ENCODE measurements at regions not wholly inside any gene's neighbourhood (a gene's known extent, or its start where the extent isn't known, plus 50 kb on each side); places are given as distances from the start of the nearest gene placed in this dataset.
"Not testable (repeated sequence)": the region's sequence is repeated elsewhere in the genome, so short reads cannot be mapped to it uniquely, and the experiment has no call there.

DNA sequence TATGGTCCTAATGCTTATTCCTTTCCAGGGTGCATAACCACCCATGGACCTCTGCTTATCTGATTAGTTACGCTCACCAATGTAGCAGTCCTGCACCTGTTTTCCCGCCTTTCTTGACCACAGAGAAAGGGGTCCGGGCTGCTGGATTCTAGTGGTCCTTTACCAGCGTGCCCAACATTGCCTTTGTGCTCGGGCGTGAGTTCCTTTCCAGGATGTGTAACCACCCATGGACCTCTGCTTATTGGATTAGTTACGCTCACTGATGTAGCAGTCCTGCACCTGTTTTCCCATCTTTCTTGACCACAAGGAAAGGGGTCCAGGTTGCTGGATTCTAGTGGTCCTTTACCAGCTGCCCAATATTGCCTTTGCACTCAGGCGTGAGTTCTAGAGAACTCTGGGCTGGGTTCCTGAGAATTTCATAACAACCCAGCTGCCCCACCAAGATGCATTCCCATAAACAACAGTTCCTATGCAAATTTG is 267.6 kb upstream of the PODXL start:
- H3K9me3 ChIP-seq (replicated peaks; ENCODE audit: control insufficient read depth, insufficient read depth, low read depth, low read length); H3K27ac ChIP-seq (ENCODE audit: extremely low read depth, low read depth, low read length); ATAC-seq; H3K4me2 ChIP-seq (ENCODE audit: insufficient read depth, low read length); POLR2A ChIA-PET; H3K4me3 ChIP-seq; H3K36me3 ChIP-seq (ENCODE audit: control insufficient read depth, insufficient read depth, low read length); DNase-seq (ENCODE audit: extremely low read depth in 1 of 4, low spot score in 3 of 4); CTCF ChIA-PET (ENCODE audit: low intra/inter-chr PET ratio); H3K79me2 ChIP-seq (ENCODE audit: control insufficient read depth, insufficient read depth, low read length); FAIRE-seq; H4K20me1 ChIP-seq (replicated peaks; ENCODE audit: control insufficient read depth, insufficient read depth, low read length); in situ Hi-C loops (cut with MboI); H3K9me1 ChIP-seq (ENCODE audit: control insufficient read depth, insufficient read depth, low read length); H2AFZ ChIP-seq (ENCODE audit: low read depth, low read length); H3K4me1 ChIP-seq (replicated peaks in 1 of 2; ENCODE audit: control insufficient read depth in 2 of 2, insufficient read depth in 2 of 2, low read length in 2 of 2); BruUV-seq (replicated peaks); H3K9ac ChIP-seq (ENCODE audit: insufficient read depth in 1 of 2, low read depth in 2 of 2, low read length in 2 of 2); intact Hi-C loops (cut with micrococcal nuclease): not testable (repeated sequence)
- 7% methylated on average over 8 of the region's 8 CpGs for WGBS (ENCODE audit: insufficient coverage, low coverage, missing lambda C conversion rate)
- H3K27me3 ChIP-seq (ENCODE audit: control insufficient read depth in 2 of 2, insufficient read depth in 2 of 2, low read length in 2 of 2), result peaks cover 2 to 19% of the 10 kb centered on the region in 2 experiments; a peak in 2 of 5 replicates

GRCh38 chr7:131819891-131820290 is 263.5 kb upstream of the PODXL start:
- Histone ChIP-seq H3K4me3 (no peak overlapping the region), H3K9me1 (ENCODE audit: control insufficient read depth, insufficient read depth, low read length) (no peaks in the 10 kb centered on the region), H3K4me2 (ENCODE audit: insufficient read depth, low read length) (no peak overlapping the region), H2AFZ (ENCODE audit: low read depth, low read length) (no peak overlapping the region), H4K20me1 (replicated peaks; ENCODE audit: control insufficient read depth, insufficient read depth, low read length) (no peaks in the 10 kb centered on the region; the same call in 1 of the 2 replicates), H3K9me3 (replicated peaks; ENCODE audit: control insufficient read depth, insufficient read depth, low read depth, low read length) (no peaks in the 10 kb centered on the region), H3K27me3 (ENCODE audit: control insufficient read depth in 2 of 2, insufficient read depth in 2 of 2, low read length in 2 of 2) (peaks cover 4 to 28% of the 10 kb centered on the region in 2 experiments; a peak in 3 of 5 replicates), H3K36me3 (ENCODE audit: control insufficient read depth, insufficient read depth, low read length) (no peaks in the 10 kb centered on the region), H3K79me2 (ENCODE audit: control insufficient read depth, insufficient read depth, low read length) (no peaks in the 10 kb centered on the region), H3K9ac (ENCODE audit: insufficient read depth in 1 of 2, low read depth in 2 of 2, low read length in 2 of 2) (no peak overlapping the region), H3K27ac (ENCODE audit: extremely low read depth, low read depth, low read length) (no peak overlapping the region), H3K4me1 (replicated peaks in 1 of 2; ENCODE audit: control insufficient read depth in 2 of 2, insufficient read depth in 2 of 2, low read length in 2 of 2) (no peaks in the 10 kb centered on the region)
- no peak for FAIRE-seq
- intact Hi-C loops (cut with micrococcal nuclease), result no loop called here
- no TSS peak for BruUV-seq (replicated peaks)
- ChIA-PET POLR2A (interaction anchor here (0.7 to 1.4 kb wide), 4 partner anchors 14 to 1028 kb away, joined by 3 read pairs; no protein-coding TSS in a partner anchor), CTCF (ENCODE audit: low intra/inter-chr PET ratio) (no interaction called here)
- WGBS (ENCODE audit: insufficient coverage, low coverage, missing lambda C conversion rate), result 2% methylated on average over 4 of the region's 4 CpGs
- no peak for DNase-seq (ENCODE audit: extremely low read depth in 1 of 4, low spot score in 3 of 4)
- in situ Hi-C loops (cut with MboI), result no loop called here
- no peak for ATAC-seq
- TF ChIP-seq HNRNPUL1 (IDR thresholded peaks at IDR 0.05; ENCODE audit: low read length), result no peak
- TF ChIP-seq, protein P1, sequence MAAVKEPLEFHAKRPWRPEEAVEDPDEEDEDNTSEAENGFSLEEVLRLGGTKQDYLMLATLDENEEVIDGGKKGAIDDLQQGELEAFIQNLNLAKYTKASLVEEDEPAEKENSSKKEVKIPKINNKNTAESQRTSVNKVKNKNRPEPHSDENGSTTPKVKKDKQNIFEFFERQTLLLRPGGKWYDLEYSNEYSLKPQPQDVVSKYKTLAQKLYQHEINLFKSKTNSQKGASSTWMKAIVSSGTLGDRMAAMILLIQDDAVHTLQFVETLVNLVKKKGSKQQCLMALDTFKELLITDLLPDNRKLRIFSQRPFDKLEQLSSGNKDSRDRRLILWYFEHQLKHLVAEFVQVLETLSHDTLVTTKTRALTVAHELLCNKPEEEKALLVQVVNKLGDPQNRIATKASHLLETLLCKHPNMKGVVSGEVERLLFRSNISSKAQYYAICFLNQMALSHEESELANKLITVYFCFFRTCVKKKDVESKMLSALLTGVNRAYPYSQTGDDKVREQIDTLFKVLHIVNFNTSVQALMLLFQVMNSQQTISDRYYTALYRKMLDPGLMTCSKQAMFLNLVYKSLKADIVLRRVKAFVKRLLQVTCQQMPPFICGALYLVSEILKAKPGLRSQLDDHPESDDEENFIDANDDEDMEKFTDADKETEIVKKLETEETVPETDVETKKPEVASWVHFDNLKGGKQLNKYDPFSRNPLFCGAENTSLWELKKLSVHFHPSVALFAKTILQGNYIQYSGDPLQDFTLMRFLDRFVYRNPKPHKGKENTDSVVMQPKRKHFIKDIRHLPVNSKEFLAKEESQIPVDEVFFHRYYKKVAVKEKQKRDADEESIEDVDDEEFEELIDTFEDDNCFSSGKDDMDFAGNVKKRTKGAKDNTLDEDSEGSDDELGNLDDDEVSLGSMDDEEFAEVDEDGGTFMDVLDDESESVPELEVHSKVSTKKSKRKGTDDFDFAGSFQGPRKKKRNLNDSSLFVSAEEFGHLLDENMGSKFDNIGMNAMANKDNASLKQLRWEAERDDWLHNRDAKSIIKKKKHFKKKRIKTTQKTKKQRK (IDR thresholded peaks at IDR 0.05; ENCODE audit: borderline replicate concordance, low read depth, low read length), result no peak
- TF ChIP-seq, protein P2, sequence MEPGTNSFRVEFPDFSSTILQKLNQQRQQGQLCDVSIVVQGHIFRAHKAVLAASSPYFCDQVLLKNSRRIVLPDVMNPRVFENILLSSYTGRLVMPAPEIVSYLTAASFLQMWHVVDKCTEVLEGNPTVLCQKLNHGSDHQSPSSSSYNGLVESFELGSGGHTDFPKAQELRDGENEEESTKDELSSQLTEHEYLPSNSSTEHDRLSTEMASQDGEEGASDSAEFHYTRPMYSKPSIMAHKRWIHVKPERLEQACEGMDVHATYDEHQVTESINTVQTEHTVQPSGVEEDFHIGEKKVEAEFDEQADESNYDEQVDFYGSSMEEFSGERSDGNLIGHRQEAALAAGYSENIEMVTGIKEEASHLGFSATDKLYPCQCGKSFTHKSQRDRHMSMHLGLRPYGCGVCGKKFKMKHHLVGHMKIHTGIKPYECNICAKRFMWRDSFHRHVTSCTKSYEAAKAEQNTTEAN (CRISPR knock-in tag; IDR thresholded peaks at IDR 0.05), result no peak
- TF ChIP-seq, protein P3, sequence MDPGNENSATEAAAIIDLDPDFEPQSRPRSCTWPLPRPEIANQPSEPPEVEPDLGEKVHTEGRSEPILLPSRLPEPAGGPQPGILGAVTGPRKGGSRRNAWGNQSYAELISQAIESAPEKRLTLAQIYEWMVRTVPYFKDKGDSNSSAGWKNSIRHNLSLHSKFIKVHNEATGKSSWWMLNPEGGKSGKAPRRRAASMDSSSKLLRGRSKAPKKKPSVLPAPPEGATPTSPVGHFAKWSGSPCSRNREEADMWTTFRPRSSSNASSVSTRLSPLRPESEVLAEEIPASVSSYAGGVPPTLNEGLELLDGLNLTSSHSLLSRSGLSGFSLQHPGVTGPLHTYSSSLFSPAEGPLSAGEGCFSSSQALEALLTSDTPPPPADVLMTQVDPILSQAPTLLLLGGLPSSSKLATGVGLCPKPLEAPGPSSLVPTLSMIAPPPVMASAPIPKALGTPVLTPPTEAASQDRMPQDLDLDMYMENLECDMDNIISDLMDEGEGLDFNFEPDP (CRISPR knock-in tag; IDR thresholded peaks at IDR 0.05), result no peak
- TF ChIP-seq FOXP1 (CRISPR knock-in tag; IDR thresholded peaks at IDR 0.05), result no peak
- no peak for TF ChIP-seq FOSL1 (tag; conservative IDR thresholded peaks at IDR 0.05)
- TF ChIP-seq, protein P4, sequence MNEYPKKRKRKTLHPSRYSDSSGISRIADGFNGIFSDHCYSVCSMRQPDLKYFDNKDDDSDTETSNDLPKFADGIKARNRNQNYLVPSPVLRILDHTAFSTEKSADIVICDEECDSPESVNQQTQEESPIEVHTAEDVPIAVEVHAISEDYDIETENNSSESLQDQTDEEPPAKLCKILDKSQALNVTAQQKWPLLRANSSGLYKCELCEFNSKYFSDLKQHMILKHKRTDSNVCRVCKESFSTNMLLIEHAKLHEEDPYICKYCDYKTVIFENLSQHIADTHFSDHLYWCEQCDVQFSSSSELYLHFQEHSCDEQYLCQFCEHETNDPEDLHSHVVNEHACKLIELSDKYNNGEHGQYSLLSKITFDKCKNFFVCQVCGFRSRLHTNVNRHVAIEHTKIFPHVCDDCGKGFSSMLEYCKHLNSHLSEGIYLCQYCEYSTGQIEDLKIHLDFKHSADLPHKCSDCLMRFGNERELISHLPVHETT (CRISPR knock-in tag; conservative IDR thresholded peaks at IDR 0.05 in 1 of 2, IDR thresholded peaks at IDR 0.05 in 1 of 2), result no peak
